GM23338 (cell line): ENCODE measurements at regions not wholly inside any gene's neighbourhood (a gene's known extent, or its start where the extent isn't known, plus 50 kb on each side); places are given as distances from the start of the nearest gene placed in this dataset.

Experiments
- ATAC-seq: fragments of 200-7000 bp; cut with Tn5 transposase; 3 replicates; pipeline ENCODE4 v1.9.1; 2020
- DNase-seq: peaks from one replicate; pipeline ENCODE4 v3.0.0-alpha.2; 2015; ENCODE audit warnings: low spot score
- H2AFZ ChIP-seq: fragments of 200-600 bp; sonication (generic); 2 replicates; pipeline ENCODE4 v1.8.0; 2016; ENCODE audit warnings: antibody characterized with exemption, mild to moderate bottlenecking, moderate library complexity
- H3F3A ChIP-seq: fragments of 200-600 bp; sonication (generic); replicated peaks from 2 replicates; pipeline ENCODE4 v1.8.0; 2017; ENCODE audit warnings: antibody characterized with exemption, mixed run types, low read depth
- H3K27ac ChIP-seq: fragments of 200-600 bp; sonication (generic); 2 replicates; pipeline ENCODE4 v1.6.1; 2016; ENCODE audit warnings: low read depth
- H3K27me3 ChIP-seq: fragments of 200-600 bp; sonication (generic); 2 replicates; pipeline ENCODE4 v1.8.0; 2016; ENCODE audit warnings: mild to moderate bottlenecking, mixed run types, moderate library complexity; ENCODE audit not compliant: insufficient read depth
- H3K36me3 ChIP-seq: fragments of 200-600 bp; sonication (generic); 2 replicates; pipeline ENCODE4 v1.8.0; 2016; ENCODE audit warnings: mild to moderate bottlenecking; ENCODE audit not compliant: insufficient read depth
- H3K4me1 ChIP-seq: fragments of 200-600 bp; sonication (generic); 2 replicates; pipeline ENCODE4 v1.8.0; 2016; ENCODE audit warnings: mild to moderate bottlenecking, moderate library complexity; ENCODE audit not compliant: insufficient read depth
- H3K4me2 ChIP-seq: fragments of 200-600 bp; sonication (generic); 2 replicates; pipeline ENCODE4 v1.7.1; 2017; ENCODE audit warnings: mixed run types
- H3K4me3 ChIP-seq: fragments of 200-600 bp; sonication (generic); 2 replicates; pipeline ENCODE4 v1.6.1; 2016; ENCODE audit warnings: mixed run types
- H3K79me2 ChIP-seq: fragments of 200-600 bp; sonication (generic); replicated peaks from 2 replicates; pipeline ENCODE4 v1.8.0; 2017; ENCODE audit warnings: mild to moderate bottlenecking; ENCODE audit not compliant: insufficient read depth
- H3K9me2 ChIP-seq: fragments of 200-600 bp; sonication (generic); 2 replicates; pipeline ENCODE4 v1.8.0; 2017; ENCODE audit not compliant: insufficient read depth
- H4K20me1 ChIP-seq: fragments of 200-600 bp; sonication (generic); replicated peaks from 2 replicates; pipeline ENCODE4 v1.8.0; 2017; ENCODE audit warnings: mild to moderate bottlenecking; ENCODE audit not compliant: insufficient read depth
- H3K27ac Mint-ChIP-seq: 2 replicates; pipeline ENCODE4 v1.8.0; 2020; ENCODE audit warnings: inconsistent platforms, mild to moderate bottlenecking, moderate library complexity, mixed read lengths
- H3K27me3 Mint-ChIP-seq: 3 replicates; pipeline ENCODE4 v1.8.0; 2022; ENCODE audit warnings: low read depth, mild to moderate bottlenecking, moderate library complexity, mixed read lengths, inconsistent platforms; ENCODE audit not compliant: insufficient read depth, poor library complexity
- H3K36me3 Mint-ChIP-seq: 3 replicates; pipeline ENCODE4 v1.8.0; 2021; ENCODE audit warnings: low read depth, mild to moderate bottlenecking, inconsistent platforms, moderate library complexity, mixed read lengths
- H3K4me1 Mint-ChIP-seq: 3 replicates; pipeline ENCODE4 v1.8.0; 2020; ENCODE audit warnings: mild to moderate bottlenecking, inconsistent platforms, mixed read lengths
- H3K4me3 Mint-ChIP-seq: 3 replicates; pipeline ENCODE4 v1.8.0; 2021; ENCODE audit warnings: moderate library complexity, mild to moderate bottlenecking, inconsistent platforms, mixed read lengths
- H3K9me3 Mint-ChIP-seq: 3 replicates; pipeline ENCODE4 v1.8.0; 2020; ENCODE audit warnings: moderate library complexity, mild to moderate bottlenecking, inconsistent platforms, mixed read lengths
- CREB1 ChIP-seq: fragments of 250-450 bp; sonication (Bioruptor Pico); IDR thresholded peaks from 2 replicates; pipeline ENCODE4 v1.5.0; 2020; ENCODE audit warnings: low read depth, mild to moderate bottlenecking, moderate library complexity
- ETS1 ChIP-seq: IDR thresholded peaks from 2 replicates; pipeline ENCODE4 v1.6.1; 2016; ENCODE audit warnings: antibody characterized with exemption
- EZH2 ChIP-seq: fragments of 200-600 bp; sonication (generic); IDR thresholded peaks from one replicate; pipeline ENCODE4 v1.8.0; 2017; ENCODE audit warnings: antibody characterized with exemption, mild to moderate bottlenecking, low read depth; ENCODE audit not compliant: unreplicated experiment
- EZH2phosphoT487 ChIP-seq: fragments of 200-600 bp; sonication (generic); IDR thresholded peaks from one replicate; pipeline ENCODE4 v1.8.1; 2018; ENCODE audit warnings: antibody characterized with exemption; ENCODE audit not compliant: unreplicated experiment
- JUNB ChIP-seq: IDR thresholded peaks from one replicate; pipeline ENCODE4 v1.6.1; 2016; ENCODE audit warnings: antibody characterized with exemption; ENCODE audit not compliant: unreplicated experiment
- NANOG ChIP-seq: IDR thresholded peaks from 2 replicates; pipeline ENCODE4 v1.6.1; 2016; ENCODE audit warnings: antibody characterized with exemption, borderline replicate concordance
- POLR2AphosphoS5 ChIP-seq: IDR thresholded peaks from 2 replicates; pipeline ENCODE4 v1.6.1; 2016; ENCODE audit warnings: antibody characterized with exemption, low read depth
- REST ChIP-seq: IDR thresholded peaks from one replicate; pipeline ENCODE4 v1.6.1; 2018; ENCODE audit warnings: antibody characterized with exemption; ENCODE audit not compliant: unreplicated experiment
- STAT1 ChIP-seq: IDR thresholded peaks from one replicate; pipeline ENCODE4 v1.6.1; 2016; ENCODE audit warnings: antibody characterized with exemption; ENCODE audit not compliant: unreplicated experiment
- ZNF114 ChIP-seq: fragments of 250-450 bp; sonication (Bioruptor Pico); IDR thresholded peaks from 2 replicates; pipeline ENCODE4 v1.5.0; 2020; ENCODE audit warnings: mild to moderate bottlenecking, moderate library complexity
- ZNF331 ChIP-seq: fragments of 250-450 bp; sonication (Bioruptor Pico); IDR thresholded peaks from 2 replicates; pipeline ENCODE4 v1.5.0; 2020; ENCODE audit warnings: low read depth, mild to moderate bottlenecking, moderate library complexity
- ZNF462 ChIP-seq: fragments of 250-450 bp; sonication (Bioruptor Pico); IDR thresholded peaks from 2 replicates; pipeline ENCODE4 v1.5.0; 2020; ENCODE audit warnings: mild to moderate bottlenecking, moderate library complexity
- TF ChIP-seq, protein P1 (sequence below), 2 experiments: fragments of 200-600 bp in 1 of 2; sonication (generic) in 1 of 2; conservative IDR thresholded peaks; 2 replicates each; pipeline versions ENCODE4 v1.5.1 to v1.6.1; 2016 to 2017; ENCODE audit warnings: antibody characterized with exemption in 2 of 2, low read depth in 2 of 2, mild to moderate bottlenecking in 2 of 2, moderate library complexity in 1 of 2

- Mint-ChIP-seq H3K9me3 (peaks cover under 1% of the 10 kb centered on the region; the same call in 1 of the 3 replicates), H3K4me3 (no peak overlapping the region), H3K36me3 (no peaks in the 10 kb centered on the region), H3K27ac (no peak overlapping the region), H3K27me3 (no peaks in the 10 kb centered on the region), H3K4me1 (no peaks in the 10 kb centered on the region)
- ATAC-seq: no peak
- Histone ChIP-seq H2AFZ (no peak overlapping the region), H3K79me2 (no peaks in the 10 kb centered on the region), H3K9me2 (no peaks in the 10 kb centered on the region), H3K4me2 (no peak overlapping the region), H3K36me3 (no peaks in the 10 kb centered on the region), H3K4me3 (no peak overlapping the region), H3K4me1 (no peaks in the 10 kb centered on the region), H4K20me1 (no peaks in the 10 kb centered on the region), H3F3A (no peaks in the 10 kb centered on the region), H3K27ac (no peak overlapping the region), H3K27me3 (no peaks in the 10 kb centered on the region)
- DNase-seq: no peak
- TF ChIP-seq, protein P1, sequence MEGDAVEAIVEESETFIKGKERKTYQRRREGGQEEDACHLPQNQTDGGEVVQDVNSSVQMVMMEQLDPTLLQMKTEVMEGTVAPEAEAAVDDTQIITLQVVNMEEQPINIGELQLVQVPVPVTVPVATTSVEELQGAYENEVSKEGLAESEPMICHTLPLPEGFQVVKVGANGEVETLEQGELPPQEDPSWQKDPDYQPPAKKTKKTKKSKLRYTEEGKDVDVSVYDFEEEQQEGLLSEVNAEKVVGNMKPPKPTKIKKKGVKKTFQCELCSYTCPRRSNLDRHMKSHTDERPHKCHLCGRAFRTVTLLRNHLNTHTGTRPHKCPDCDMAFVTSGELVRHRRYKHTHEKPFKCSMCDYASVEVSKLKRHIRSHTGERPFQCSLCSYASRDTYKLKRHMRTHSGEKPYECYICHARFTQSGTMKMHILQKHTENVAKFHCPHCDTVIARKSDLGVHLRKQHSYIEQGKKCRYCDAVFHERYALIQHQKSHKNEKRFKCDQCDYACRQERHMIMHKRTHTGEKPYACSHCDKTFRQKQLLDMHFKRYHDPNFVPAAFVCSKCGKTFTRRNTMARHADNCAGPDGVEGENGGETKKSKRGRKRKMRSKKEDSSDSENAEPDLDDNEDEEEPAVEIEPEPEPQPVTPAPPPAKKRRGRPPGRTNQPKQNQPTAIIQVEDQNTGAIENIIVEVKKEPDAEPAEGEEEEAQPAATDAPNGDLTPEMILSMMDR (conservative IDR thresholded peaks at IDR 0.05; ENCODE audit: low read depth in 2 of 2): no peak
- TF ChIP-seq EZH2phosphoT487: no peak
- TF ChIP-seq CREB1 (CRISPR knock-in tag): no peak
- TF ChIP-seq ZNF462 (CRISPR knock-in tag): no peak
- TF ChIP-seq NANOG: no peak
- no peak for TF ChIP-seq ZNF114
- TF ChIP-seq EZH2: no peak
- TF ChIP-seq JUNB: no peak
- no peak for TF ChIP-seq ZNF331 (CRISPR knock-in tag)
- TF ChIP-seq STAT1: no peak
- TF ChIP-seq POLR2AphosphoS5: no peak
- TF ChIP-seq ETS1: no peak
- no peak for TF ChIP-seq REST
Observed at GRCh38 chr2:129459200-129459876, 520.1 kb upstream of the RAB6C start.
